ENCODE measurements at regions not wholly inside any gene's neighbourhood (a gene's known extent, or its start where the extent isn't known, plus 50 kb on each side); places are given as distances from the start of the nearest gene placed in this dataset.
A peak's percentile ranks its signal among the peaks of the same experiment; 100 is the strongest.
"Not testable (repeated sequence)": the region's sequence is repeated elsewhere in the genome, so short reads cannot be mapped to it uniquely, and the experiment has no call there.

GRCh38 chr11:41519696-41520095 lies 60.2 kb upstream of the LRRC4C start:
- DNase-seq (ENCODE audit: low spot score), result no peak

GRCh38 chr11:41522391-41522790 lies 62.9 kb upstream of the LRRC4C start:
- DNase-seq (ENCODE audit: low spot score), result no peak

- DNase-seq (ENCODE audit: low spot score), result no peak
Observed at GRCh38 chr11:41522899-41523672, 63.6 kb upstream of the LRRC4C start.

- DNase-seq (ENCODE audit: low spot score), result no peak
Observed at GRCh38 chr11:41527530-41527929, 68.1 kb upstream of the LRRC4C start.

- DNase-seq (ENCODE audit: low spot score), result no peak
Observed at GRCh38 chr11:41532413-41532812, 73.0 kb upstream of the LRRC4C start.

GRCh38 chr11:41533761-41534160 lies 74.3 kb upstream of the LRRC4C start:
- no peak for DNase-seq (ENCODE audit: low spot score)

GRCh38 chr11:41534391-41534790 lies 74.9 kb upstream of the LRRC4C start:
- DNase-seq (ENCODE audit: low spot score), result no peak

- no peak for DNase-seq (ENCODE audit: low spot score)
Observed at GRCh38 chr11:41534861-41535260, 75.4 kb upstream of the LRRC4C start.

- DNase-seq (ENCODE audit: low spot score), result no peak
Observed at GRCh38 chr11:41536021-41536568, 76.6 kb upstream of the LRRC4C start.

GRCh38 chr11:41544902-41545301 lies 85.5 kb upstream of the LRRC4C start:
- DNase-seq (ENCODE audit: low spot score), result not testable (repeated sequence)

GRCh38 chr11:41578421-41579051 lies 119.1 kb upstream of the LRRC4C start:
- DNase-seq (ENCODE audit: low spot score), result no peak

GRCh38 chr11:41579546-41579945 lies 120.1 kb upstream of the LRRC4C start:
- no peak for DNase-seq (ENCODE audit: low spot score)

GRCh38 chr11:41609511-41609910 lies 150.1 kb upstream of the LRRC4C start:
- no peak for DNase-seq (ENCODE audit: low spot score)

- peak; percentile 8 for DNase-seq (ENCODE audit: low spot score)
Observed at GRCh38 chr11:41612415-41612814, 153.0 kb upstream of the LRRC4C start.

GRCh38 chr11:41613326-41613725 lies 153.9 kb upstream of the LRRC4C start:
- DNase-seq (ENCODE audit: low spot score), result no peak

- no peak for DNase-seq (ENCODE audit: low spot score)
Observed at GRCh38 chr11:41622707-41623359, 163.4 kb upstream of the LRRC4C start.

GRCh38 chr11:41659985-41660384 lies 200.5 kb upstream of the LRRC4C start:
- DNase-seq (ENCODE audit: low spot score), result no peak

GRCh38 chr11:41660585-41660984 lies 201.1 kb upstream of the LRRC4C start:
- DNase-seq (ENCODE audit: low spot score), result no peak

GRCh38 chr11:41665441-41666360 lies 206.2 kb upstream of the LRRC4C start:
- no peak for DNase-seq (ENCODE audit: low spot score)

GRCh38 chr11:41666951-41667653 lies 207.7 kb upstream of the LRRC4C start:
- no peak for DNase-seq (ENCODE audit: low spot score)

- DNase-seq (ENCODE audit: low spot score), result no peak
Observed at GRCh38 chr11:41675205-41675604, 215.8 kb upstream of the LRRC4C start.
